GM12892 (cell line): ENCODE measurements at regions not wholly inside any gene's neighbourhood (a gene's known extent, or its start where the extent isn't known, plus 50 kb on each side); places are given as distances from the start of the nearest gene placed in this dataset.

Experiments
- POLR2A ChIP-seq: IDR thresholded peaks from 2 replicates; pipeline ENCODE4 v1.6.1; 2011; ENCODE audit warnings: low read depth, low read length, control low read depth
- POLR2AphosphoS5 ChIP-seq: IDR thresholded peaks from 2 replicates; pipeline ENCODE4 v1.6.1; 2011; ENCODE audit warnings: low read depth, low read length, control low read depth
- TAF1 ChIP-seq: IDR thresholded peaks from 2 replicates; pipeline ENCODE4 v1.6.1; 2011; ENCODE audit warnings: low read depth, mild to moderate bottlenecking, control low read depth, low read length, borderline replicate concordance

- TF ChIP-seq POLR2A = no peak
- no peak for TF ChIP-seq POLR2AphosphoS5
- no peak for TF ChIP-seq TAF1
These were observed 282.9 kb downstream of the GPD2 start for GRCh38 chr2:156719036-156719435.
